ENCODE measurements at regions not wholly inside any gene's neighbourhood (a gene's known extent, or its start where the extent isn't known, plus 50 kb on each side); places are given as distances from the start of the nearest gene placed in this dataset.
A peak's percentile ranks its signal among the peaks of the same experiment; 100 is the strongest.

DNA sequence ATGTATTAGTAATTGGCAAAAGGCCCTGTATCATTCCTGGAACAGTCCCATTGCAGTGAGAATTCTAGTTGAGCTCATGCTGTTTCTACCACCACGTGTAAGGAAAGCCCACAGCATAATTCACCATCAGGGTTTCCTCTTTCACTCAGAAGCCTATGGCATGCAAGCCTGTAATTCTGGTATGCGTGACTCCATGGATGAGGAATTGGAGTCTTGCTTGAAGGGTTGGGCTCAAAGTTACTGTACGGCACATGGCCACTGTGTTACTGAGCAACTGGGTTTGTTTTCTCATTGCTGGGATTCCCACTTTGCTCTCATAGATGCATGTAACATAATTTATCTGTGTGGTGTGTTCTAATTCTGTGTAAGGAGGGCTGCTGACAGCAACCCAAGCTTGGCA is 132.3 kb upstream of the NR3C2 start:
- H3K9me3 ChIP-seq, result no peaks in the 10 kb centered on the region
- no peak for DNase-seq
- no peaks in the 10 kb centered on the region for H3K27me3 ChIP-seq
- intact Hi-C loops (cut with DNase I; ENCODE audit: low total_unique reads), result no loop called here
- peak overlapping the region in 2 of 4 donors; percentile 23 to 26 for H3K4me3 ChIP-seq
- peak in 1 of 2 donors; percentile 72 for ATAC-seq
- peaks cover 11 to 19% of the 10 kb centered on the region in 2 donors for H3K4me1 ChIP-seq
- no peak overlapping the region for H3K27ac ChIP-seq
- TF ChIP-seq, protein P1, sequence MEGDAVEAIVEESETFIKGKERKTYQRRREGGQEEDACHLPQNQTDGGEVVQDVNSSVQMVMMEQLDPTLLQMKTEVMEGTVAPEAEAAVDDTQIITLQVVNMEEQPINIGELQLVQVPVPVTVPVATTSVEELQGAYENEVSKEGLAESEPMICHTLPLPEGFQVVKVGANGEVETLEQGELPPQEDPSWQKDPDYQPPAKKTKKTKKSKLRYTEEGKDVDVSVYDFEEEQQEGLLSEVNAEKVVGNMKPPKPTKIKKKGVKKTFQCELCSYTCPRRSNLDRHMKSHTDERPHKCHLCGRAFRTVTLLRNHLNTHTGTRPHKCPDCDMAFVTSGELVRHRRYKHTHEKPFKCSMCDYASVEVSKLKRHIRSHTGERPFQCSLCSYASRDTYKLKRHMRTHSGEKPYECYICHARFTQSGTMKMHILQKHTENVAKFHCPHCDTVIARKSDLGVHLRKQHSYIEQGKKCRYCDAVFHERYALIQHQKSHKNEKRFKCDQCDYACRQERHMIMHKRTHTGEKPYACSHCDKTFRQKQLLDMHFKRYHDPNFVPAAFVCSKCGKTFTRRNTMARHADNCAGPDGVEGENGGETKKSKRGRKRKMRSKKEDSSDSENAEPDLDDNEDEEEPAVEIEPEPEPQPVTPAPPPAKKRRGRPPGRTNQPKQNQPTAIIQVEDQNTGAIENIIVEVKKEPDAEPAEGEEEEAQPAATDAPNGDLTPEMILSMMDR (IDR thresholded peaks at IDR 0.05 in 4 of 5, conservative IDR thresholded peaks at IDR 0.05 in 1 of 5), result no peak
- TF ChIP-seq POLR2A (IDR thresholded peaks at IDR 0.05), result no peak
- H3K36me3 ChIP-seq, result no peaks in the 10 kb centered on the region
- in situ Hi-C loops (cut with MboI; ENCODE audit: low sequenced_read_pairs in 4 of 4), result no loop called here

- in situ Hi-C loops (cut with MboI; ENCODE audit: low sequenced_read_pairs in 4 of 4), result no loop called here
- Histone ChIP-seq H3K4me1 (peaks cover 11 to 19% of the 10 kb centered on the region in 2 donors), H3K27ac (no peak overlapping the region), H3K4me3 (peak overlapping the region in 1 of 4 donors; percentile 26), H3K36me3 (no peaks in the 10 kb centered on the region), H3K27me3 (no peaks in the 10 kb centered on the region), H3K9me3 (no peaks in the 10 kb centered on the region)
- intact Hi-C loops (cut with DNase I; ENCODE audit: low total_unique reads), result no loop called here
- no peak for ATAC-seq
- TF ChIP-seq POLR2A (IDR thresholded peaks at IDR 0.05), result no peak
- TF ChIP-seq, protein P1 (IDR thresholded peaks at IDR 0.05 in 4 of 5, conservative IDR thresholded peaks at IDR 0.05 in 1 of 5), result no peak
- DNase-seq, result no peak
Measured at GRCh38 chr4:148574066-148574465, 131.9 kb upstream of the NR3C2 start.

DNA sequence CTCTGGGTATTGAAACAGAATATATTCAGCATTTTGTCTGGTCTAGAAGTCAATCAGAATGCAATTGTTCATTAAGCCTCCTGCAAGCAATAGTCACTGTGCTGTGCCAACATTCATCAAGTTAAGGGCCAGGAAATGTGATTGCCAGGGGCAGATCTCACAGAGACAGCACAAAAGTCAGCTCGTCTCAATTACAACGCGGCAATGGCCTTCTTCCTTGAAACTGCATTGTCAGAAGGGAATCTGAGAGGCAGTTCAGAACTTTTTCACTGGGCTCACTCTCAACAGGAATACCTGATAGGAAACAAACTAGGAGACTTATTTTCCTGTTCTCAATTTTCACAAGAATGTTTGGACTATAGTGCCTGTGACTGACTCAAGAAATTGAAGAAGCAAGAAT is 131.1 kb upstream of the NR3C2 start:
- H3K27me3 ChIP-seq, result no peaks in the 10 kb centered on the region
- no peaks in the 10 kb centered on the region for H3K36me3 ChIP-seq
- H3K4me1 ChIP-seq, result peaks cover 11 to 19% of the 10 kb centered on the region in 2 donors
- ATAC-seq (no peak), DNase-seq (no peak)
- intact Hi-C loops (cut with DNase I; ENCODE audit: low total_unique reads) (no loop called here), in situ Hi-C loops (cut with MboI; ENCODE audit: low sequenced_read_pairs in 4 of 4) (no loop called here)
- H3K27ac ChIP-seq, result peak overlapping the region in 2 of 4 donors; percentile 9 to 20
- H3K4me3 ChIP-seq, result no peak overlapping the region
- no peaks in the 10 kb centered on the region for H3K9me3 ChIP-seq
- TF ChIP-seq POLR2A (IDR thresholded peaks at IDR 0.05), result no peak
- TF ChIP-seq, protein P1 (IDR thresholded peaks at IDR 0.05 in 4 of 5, conservative IDR thresholded peaks at IDR 0.05 in 1 of 5), result no peak

DNA sequence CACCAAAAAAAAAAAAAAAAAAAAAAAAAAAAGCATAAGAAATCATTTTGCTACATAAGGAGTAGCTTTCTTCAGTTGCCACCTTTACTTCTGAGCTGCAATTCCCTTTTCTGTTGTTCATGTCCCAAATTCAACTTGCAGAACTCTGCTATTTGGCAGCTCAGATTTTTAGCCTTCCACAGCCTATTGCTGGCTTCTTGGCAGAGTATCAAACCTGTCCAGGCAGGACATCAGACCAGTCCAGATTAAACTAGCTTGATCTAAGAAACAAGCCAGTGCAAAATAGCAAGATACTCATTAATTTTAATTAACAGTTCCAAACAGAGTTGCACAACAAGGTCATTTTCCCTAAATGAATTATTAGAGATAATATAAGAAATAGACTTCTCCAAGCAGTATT is 123.6 kb upstream of the NR3C2 start:
- intact Hi-C loops (cut with DNase I; ENCODE audit: low total_unique reads), result no loop called here
- Histone ChIP-seq H3K36me3 (no peaks in the 10 kb centered on the region), H3K27ac (no peak overlapping the region), H3K27me3 (no peaks in the 10 kb centered on the region), H3K9me3 (no peaks in the 10 kb centered on the region), H3K4me3 (no peak overlapping the region), H3K4me1 (no peaks in the 10 kb centered on the region)
- in situ Hi-C loops (cut with MboI; ENCODE audit: low sequenced_read_pairs in 4 of 4), result no loop called here
- ATAC-seq (no peak), DNase-seq (no peak)
- TF ChIP-seq, protein P1 (IDR thresholded peaks at IDR 0.05 in 4 of 5, conservative IDR thresholded peaks at IDR 0.05 in 1 of 5), result no peak
- no peak for TF ChIP-seq POLR2A (IDR thresholded peaks at IDR 0.05)

GRCh38 chr4:148563684-148564083 is 121.5 kb upstream of the NR3C2 start:
- ATAC-seq (no peak), DNase-seq (no peak)
- Histone ChIP-seq H3K27me3 (no peaks in the 10 kb centered on the region), H3K9me3 (no peaks in the 10 kb centered on the region), H3K4me1 (no peaks in the 10 kb centered on the region), H3K27ac (no peak overlapping the region), H3K36me3 (no peaks in the 10 kb centered on the region), H3K4me3 (no peak overlapping the region)
- intact Hi-C loops (cut with DNase I; ENCODE audit: low total_unique reads), result no loop called here
- in situ Hi-C loops (cut with MboI; ENCODE audit: low sequenced_read_pairs in 4 of 4), result no loop called here
- no peak for TF ChIP-seq POLR2A (IDR thresholded peaks at IDR 0.05)
- TF ChIP-seq, protein P1 (IDR thresholded peaks at IDR 0.05 in 4 of 5, conservative IDR thresholded peaks at IDR 0.05 in 1 of 5), result no peak

All from gastrocnemius medialis (tissue), 4 donors.